Mesendoderm (in vitro differentiated cells): ENCODE measurements at regions not wholly inside any gene's neighbourhood (a gene's known extent, or its start where the extent isn't known, plus 50 kb on each side); places are given as distances from the start of the nearest gene placed in this dataset.

Experiments
- DNase-seq: peaks from one replicate; pipeline ENCODE4 v3.0.0; 2013
- H2AK5ac ChIP-seq: 2 replicates; pipeline ENCODE4 v1.6.1; 2013; ENCODE audit warnings: low read length, inconsistent platforms
- H2BK120ac ChIP-seq: 2 replicates; pipeline ENCODE4 v1.6.1; 2013; ENCODE audit warnings: low read depth, mild to moderate bottlenecking, low read length, moderate library complexity, mixed read lengths
- H2BK15ac ChIP-seq: replicated peaks from 2 replicates; pipeline ENCODE4 v1.6.1; 2013; ENCODE audit warnings: low read depth, mild to moderate bottlenecking, moderate library complexity
- H2BK5ac ChIP-seq: 2 replicates; pipeline ENCODE4 v1.6.1; 2013; ENCODE audit warnings: low read length, inconsistent platforms
- H3K18ac ChIP-seq: 2 replicates; pipeline ENCODE4 v1.6.1; 2013; ENCODE audit warnings: mild to moderate bottlenecking, low read length, mixed read lengths
- H3K23ac ChIP-seq: one replicate; pipeline ENCODE4 v1.6.1; 2013; ENCODE audit warnings: low read length
- H3K27ac ChIP-seq: 2 replicates; pipeline ENCODE4 v1.5.1; 2013; ENCODE audit warnings: low read depth, mild to moderate bottlenecking, inconsistent platforms, low read length, moderate library complexity
- H3K27me3 ChIP-seq: 2 replicates; pipeline ENCODE4 v1.6.1; 2013; ENCODE audit warnings: low read length, control low read depth, mild to moderate bottlenecking, inconsistent platforms; ENCODE audit not compliant: insufficient read depth, poor library complexity
- H3K36me3 ChIP-seq: 2 replicates; pipeline ENCODE4 v1.6.1; 2013; ENCODE audit warnings: low read length, inconsistent platforms; ENCODE audit not compliant: control insufficient read depth, insufficient read depth
- H3K4ac ChIP-seq: one replicate; pipeline ENCODE4 v1.6.1; 2013; ENCODE audit warnings: low read depth, mild to moderate bottlenecking, low read length, moderate library complexity
- H3K4me1 ChIP-seq: 2 replicates; pipeline ENCODE4 v1.6.1; 2013; ENCODE audit warnings: low read depth, low read length, inconsistent platforms; ENCODE audit not compliant: control insufficient read depth
- H3K4me2 ChIP-seq: 2 replicates; pipeline ENCODE4 v1.6.1; 2013; ENCODE audit warnings: low read length
- H3K4me3 ChIP-seq: 2 replicates; pipeline ENCODE4 v1.5.1; 2013; ENCODE audit warnings: mild to moderate bottlenecking, low read length
- H3K56ac ChIP-seq: one replicate; pipeline ENCODE4 v1.6.1; 2013; ENCODE audit warnings: low read length
- H3K79me1 ChIP-seq: 2 replicates; pipeline ENCODE4 v1.6.1; 2013; ENCODE audit warnings: low read length, inconsistent platforms
- H3K79me2 ChIP-seq: 2 replicates; pipeline ENCODE4 v1.6.1; 2013; ENCODE audit warnings: mild to moderate bottlenecking, low read length; ENCODE audit not compliant: control insufficient read depth, insufficient read depth
- H3K9ac ChIP-seq: 2 replicates; pipeline ENCODE4 v1.6.1; 2013; ENCODE audit warnings: low read length, inconsistent platforms
- H4K5ac ChIP-seq: one replicate; pipeline ENCODE4 v1.6.1; 2013; ENCODE audit warnings: low read length
- H4K8ac ChIP-seq: one replicate; pipeline ENCODE4 v1.6.1; 2013; ENCODE audit warnings: low read depth, mild to moderate bottlenecking, control low read depth, low read length, moderate library complexity
- WGBS: extraction: QIAGEN DNeasy Blood & Tissue Kit; methylation state at CpG from one replicate; pipeline ENCODE4 v1.1.7; 2013; ENCODE audit warnings: low lambda C conversion rate, missing lambda C conversion rate; ENCODE audit not compliant: insufficient coverage; ENCODE audit errors: extremely low coverage; 5-methylcytosine and 5-hydroxymethylcytosine counted together

DNA sequence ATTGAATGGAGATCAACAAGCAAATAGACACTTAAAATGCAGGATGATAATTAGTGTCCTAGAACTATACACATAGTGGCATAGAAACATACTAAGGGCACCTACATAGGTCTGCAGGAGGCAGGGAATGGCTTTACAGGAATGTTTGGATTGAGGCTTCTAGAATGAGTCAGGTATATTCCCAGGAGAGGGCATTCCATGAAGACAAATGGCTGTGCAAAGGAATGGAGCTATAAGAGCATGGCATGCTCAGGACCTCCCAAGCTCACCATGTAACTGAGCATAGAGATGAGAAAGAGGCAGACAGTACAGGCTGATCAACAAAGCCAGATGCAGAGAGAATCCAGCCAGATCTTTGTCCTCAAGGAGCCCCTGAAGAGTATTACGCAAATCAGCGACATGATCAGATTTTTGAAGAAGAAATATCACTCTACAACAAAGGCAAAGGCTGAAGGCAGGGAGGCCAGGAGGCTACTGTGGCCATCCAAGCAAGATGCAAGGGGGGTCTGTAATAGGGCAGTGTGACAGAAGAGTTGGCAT, 211.1 kb upstream of the MTNR1B start:
- no peak overlapping the region for H4K5ac ChIP-seq
- H3K4ac ChIP-seq: no peak overlapping the region
- no peak overlapping the region for H3K23ac ChIP-seq
- no peak overlapping the region for H2BK15ac ChIP-seq
- no peak overlapping the region for H3K4me2 ChIP-seq
- no peaks in the 10 kb centered on the region for H3K79me2 ChIP-seq
- H2BK120ac ChIP-seq: no peak overlapping the region
- no peak overlapping the region for H3K18ac ChIP-seq
- WGBS: no CpG with 5 or more reads among the region's 2 CpGs
- H3K79me1 ChIP-seq: no peaks in the 10 kb centered on the region
- no peak overlapping the region for H3K9ac ChIP-seq
- H3K36me3 ChIP-seq: no peaks in the 10 kb centered on the region
- no peak overlapping the region for H3K56ac ChIP-seq
- H3K27me3 ChIP-seq: no peaks in the 10 kb centered on the region
- no peak overlapping the region for H4K8ac ChIP-seq
- H3K27ac ChIP-seq: no peak overlapping the region
- H2AK5ac ChIP-seq: no peak overlapping the region
- peak; percentile 32 for DNase-seq
- H2BK5ac ChIP-seq: no peak overlapping the region
- no peaks in the 10 kb centered on the region for H3K4me1 ChIP-seq
- no peak overlapping the region for H3K4me3 ChIP-seq

DNA sequence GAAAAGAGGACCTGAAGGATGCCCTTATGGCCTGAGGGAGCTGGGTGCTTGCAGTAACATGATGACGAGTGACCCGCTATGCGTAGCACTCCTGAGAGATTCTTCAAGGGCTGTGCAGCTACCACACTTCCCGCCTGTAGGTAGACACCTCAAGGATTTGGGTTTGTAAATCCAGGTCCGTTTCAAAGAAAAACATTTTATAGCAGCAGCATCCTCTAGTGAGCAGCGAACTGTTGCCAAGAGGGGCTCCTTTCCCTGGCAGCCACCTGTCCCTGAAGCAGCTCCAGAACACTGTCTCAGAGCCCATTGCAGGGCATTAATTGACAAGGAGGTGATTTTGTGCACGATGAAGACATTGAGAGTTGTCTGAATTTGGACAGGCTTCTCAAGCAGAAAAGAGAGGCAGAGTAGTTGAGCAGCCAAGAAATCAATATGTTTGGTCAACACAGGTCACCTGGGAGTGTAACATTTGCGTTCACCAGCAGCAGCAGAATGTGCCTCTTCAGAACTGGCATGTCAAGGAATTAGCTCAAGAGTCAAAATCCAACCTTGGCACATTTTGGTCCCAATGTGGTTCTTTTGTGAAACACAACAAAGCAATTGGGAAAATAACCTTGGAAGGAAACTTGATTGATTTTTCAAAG, 209.8 kb upstream of the MTNR1B start:
- H2BK15ac ChIP-seq: no peak overlapping the region
- no peak overlapping the region for H3K4me3 ChIP-seq
- H3K27me3 ChIP-seq: no peaks in the 10 kb centered on the region
- H3K4me1 ChIP-seq: no peaks in the 10 kb centered on the region
- H3K4me2 ChIP-seq: no peak overlapping the region
- no peak overlapping the region for H3K18ac ChIP-seq
- no peak overlapping the region for H3K27ac ChIP-seq
- H3K4ac ChIP-seq: no peak overlapping the region
- no peak for DNase-seq
- no peak overlapping the region for H3K23ac ChIP-seq
- H3K9ac ChIP-seq: no peak overlapping the region
- no peaks in the 10 kb centered on the region for H3K79me2 ChIP-seq
- H3K56ac ChIP-seq: no peak overlapping the region
- H2AK5ac ChIP-seq: no peak overlapping the region
- no CpG with 5 or more reads among the region's 8 CpGs for WGBS
- no peaks in the 10 kb centered on the region for H3K79me1 ChIP-seq
- H2BK120ac ChIP-seq: no peak overlapping the region
- H2BK5ac ChIP-seq: no peak overlapping the region
- H4K5ac ChIP-seq: no peak overlapping the region
- H4K8ac ChIP-seq: no peak overlapping the region
- H3K36me3 ChIP-seq: no peaks in the 10 kb centered on the region

DNA sequence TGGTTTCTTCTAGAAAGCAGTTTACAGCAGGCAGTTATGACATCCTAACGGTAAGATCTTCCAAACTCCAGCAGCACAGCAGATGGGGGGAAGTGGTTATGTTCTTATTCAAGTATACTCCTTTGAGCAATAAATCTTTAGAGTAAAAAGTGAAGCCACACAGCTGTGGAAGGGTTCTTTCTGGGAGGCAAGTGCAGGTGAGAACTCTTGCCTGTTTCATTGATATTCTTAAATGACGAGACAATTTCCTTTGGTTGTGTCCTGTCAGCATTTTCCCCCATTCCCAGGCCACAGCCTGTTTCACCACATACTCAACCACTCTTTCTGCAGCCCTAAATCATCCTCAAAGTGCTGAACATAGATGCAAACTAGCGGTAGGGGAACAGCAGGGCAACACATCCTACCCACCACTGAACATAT, 207.3 kb upstream of the MTNR1B start:
- Histone ChIP-seq H3K18ac (no peak overlapping the region), H3K4ac (no peak overlapping the region), H4K5ac (no peak overlapping the region), H2BK120ac (no peak overlapping the region), H2BK5ac (no peak overlapping the region), H3K79me2 (no peaks in the 10 kb centered on the region), H3K36me3 (no peaks in the 10 kb centered on the region), H3K79me1 (no peaks in the 10 kb centered on the region), H4K8ac (no peak overlapping the region), H3K4me1 (peaks cover 1% of the 10 kb centered on the region), H3K4me2 (no peak overlapping the region), H3K23ac (no peak overlapping the region), H3K27me3 (no peaks in the 10 kb centered on the region), H2BK15ac (no peak overlapping the region), H3K9ac (no peak overlapping the region), H3K56ac (no peak overlapping the region), H3K27ac (no peak overlapping the region), H2AK5ac (no peak overlapping the region), H3K4me3 (no peak overlapping the region)
- WGBS: no CpG with 5 or more reads among the region's 3 CpGs
- DNase-seq: no peak

DNA sequence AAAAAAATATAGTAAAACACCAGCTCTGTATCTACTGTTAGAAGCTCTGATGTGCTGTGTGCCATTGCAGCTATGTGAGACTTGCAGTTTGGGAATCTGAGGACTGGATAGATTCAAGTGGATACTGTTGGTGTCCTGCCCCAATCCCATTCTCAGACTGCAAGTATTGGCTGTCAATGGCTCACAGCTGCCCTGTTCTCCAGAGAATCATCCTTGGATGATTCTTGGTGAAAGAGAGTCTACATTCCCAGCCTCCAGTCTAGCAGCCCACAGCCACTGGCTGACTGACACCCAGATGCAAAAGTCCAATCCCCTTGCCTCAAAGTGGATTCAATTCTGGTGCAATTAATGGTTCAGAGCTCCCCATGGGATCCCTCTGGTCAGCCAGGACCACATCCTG, 206.1 kb upstream of the MTNR1B start:
- Histone ChIP-seq H3K79me1 (no peaks in the 10 kb centered on the region), H3K79me2 (no peaks in the 10 kb centered on the region), H3K27ac (no peak overlapping the region), H2BK120ac (no peak overlapping the region), H3K36me3 (no peaks in the 10 kb centered on the region), H3K27me3 (no peaks in the 10 kb centered on the region), H3K4ac (no peak overlapping the region), H3K56ac (no peak overlapping the region), H3K18ac (no peak overlapping the region), H3K4me3 (no peak overlapping the region), H3K4me2 (no peak overlapping the region), H4K8ac (no peak overlapping the region), H3K9ac (no peak overlapping the region), H4K5ac (no peak overlapping the region), H2BK15ac (no peak overlapping the region), H2BK5ac (no peak overlapping the region), H3K23ac (no peak overlapping the region), H2AK5ac (no peak overlapping the region), H3K4me1 (peaks cover 1% of the 10 kb centered on the region)
- no peak for DNase-seq

DNA sequence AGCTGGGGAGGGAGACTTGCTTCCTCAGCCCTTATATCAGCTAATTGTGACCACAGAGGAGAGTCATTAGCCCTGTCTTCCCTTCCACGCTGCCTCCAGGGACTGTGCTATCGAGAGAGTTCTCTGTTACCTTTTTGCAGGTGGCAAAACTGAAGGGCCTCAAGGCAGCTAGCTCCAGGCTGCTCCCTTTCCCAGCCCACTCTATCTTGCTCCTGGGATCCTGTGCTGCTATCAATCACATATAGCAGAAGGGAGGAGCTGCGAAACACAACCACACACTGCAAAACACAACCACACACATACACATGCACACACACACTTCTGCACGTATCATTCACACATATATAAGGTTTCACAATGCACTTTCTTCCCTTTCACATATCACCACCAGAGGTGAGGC, 205.3 kb upstream of the MTNR1B start:
- Histone ChIP-seq H2BK120ac (no peak overlapping the region), H3K79me1 (no peaks in the 10 kb centered on the region), H3K27ac (no peak overlapping the region), H4K8ac (no peak overlapping the region), H3K23ac (no peak overlapping the region), H3K4me1 (peaks cover 1% of the 10 kb centered on the region), H3K36me3 (no peaks in the 10 kb centered on the region), H3K27me3 (no peaks in the 10 kb centered on the region), H2AK5ac (no peak overlapping the region), H3K18ac (no peak overlapping the region), H3K4me3 (no peak overlapping the region), H4K5ac (no peak overlapping the region), H3K4me2 (no peak overlapping the region), H2BK5ac (no peak overlapping the region), H3K4ac (no peak overlapping the region), H3K79me2 (no peaks in the 10 kb centered on the region), H2BK15ac (no peak overlapping the region), H3K56ac (no peak overlapping the region), H3K9ac (no peak overlapping the region)
- no CpG with 5 or more reads among the region's 4 CpGs for WGBS
- DNase-seq: no peak
